H1 (cell line): ENCODE measurements at regions not wholly inside any gene's neighbourhood (a gene's known extent, or its start where the extent isn't known, plus 50 kb on each side); places are given as distances from the start of the nearest gene placed in this dataset.
A peak's percentile ranks its signal among the peaks of the same experiment; 100 is the strongest.

ENCODE experiments used
- EP300 ChIP-seq, 2 experiments: IDR thresholded peaks; 1 replicate in 1 of 2; 2 replicates in 1 of 2; pipeline ENCODE4 v1.6.1; 2011 to 2012; ENCODE audit warnings: low read depth in 2 of 2, low read length in 2 of 2, mild to moderate bottlenecking in 2 of 2, borderline replicate concordance in 1 of 2, inconsistent platforms in 1 of 2, moderate library complexity in 1 of 2
- PHF8 ChIP-seq: fragments of 200-600 bp; sonication (generic); conservative IDR thresholded peaks from 2 replicates; pipeline ENCODE4 v1.7.1; 2012; ENCODE audit warnings: low read depth, mild to moderate bottlenecking, inconsistent platforms, low read length, moderate library complexity
- RXRA ChIP-seq: IDR thresholded peaks from 2 replicates; pipeline ENCODE4 v1.6.1; 2011; ENCODE audit warnings: low read depth, mild to moderate bottlenecking, low read length, moderate library complexity; ENCODE audit not compliant: insufficient read depth
- SUZ12 ChIP-seq: fragments of 200-600 bp; sonication (generic); IDR thresholded peaks from 2 replicates; pipeline ENCODE4 v1.6.1; 2012; ENCODE audit warnings: mild to moderate bottlenecking, inconsistent platforms, low read length, moderate library complexity, mixed read lengths

- TF ChIP-seq EP300 (IDR thresholded peaks at IDR 0.05; ENCODE audit: borderline replicate concordance in 1 of 2, low read depth in 2 of 2, low read length in 2 of 2) (peak in 1 of 2 experiments; percentile 85; a peak in 2 of 3 replicates), RXRA (no peak), PHF8 (no peak), SUZ12 (no peak)
Measured at GRCh38 chr2:183678908-183679307, 554.7 kb downstream of the NUP35 start (continued).
